ENCODE measurements at regions not wholly inside any gene's neighbourhood (a gene's known extent, or its start where the extent isn't known, plus 50 kb on each side); places are given as distances from the start of the nearest gene placed in this dataset.

DNA sequence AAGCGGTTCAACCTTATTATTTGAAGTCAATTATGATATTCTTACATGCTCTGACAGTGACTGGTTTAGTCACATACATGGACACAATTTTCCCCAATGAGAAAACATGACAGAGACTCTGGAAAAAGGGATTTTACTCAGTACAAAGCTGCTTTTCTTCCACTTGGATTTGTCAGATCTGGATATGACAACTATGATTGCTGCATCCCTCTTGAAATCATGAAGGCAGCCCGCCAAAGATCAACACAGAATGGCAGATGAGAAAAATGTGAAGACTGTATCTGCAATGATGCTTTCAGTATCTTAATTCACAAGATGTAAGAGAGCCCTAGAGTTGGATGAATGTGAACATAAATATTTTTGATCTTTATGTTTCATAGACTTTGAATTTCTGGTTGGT, 439.6 kb downstream of the CDH8 start:
- no peak overlapping the region for H3K27ac ChIP-seq (ENCODE audit: insufficient read depth, low read depth, low read length, poor library complexity, severe bottlenecking)
- no peaks in the 10 kb centered on the region for H3K9me3 ChIP-seq (ENCODE audit: control insufficient read depth, low read length)
- H3K36me3 ChIP-seq (ENCODE audit: control insufficient read depth, insufficient read depth, low read length), result no peaks in the 10 kb centered on the region
- no peaks in the 10 kb centered on the region for H3K27me3 ChIP-seq (ENCODE audit: control insufficient read depth, insufficient read depth, low read length, poor library complexity, severe bottlenecking)
- H3K4me3 ChIP-seq (ENCODE audit: insufficient read depth, low read depth, low read length), result no peak overlapping the region
- no peaks in the 10 kb centered on the region for H3K4me1 ChIP-seq (ENCODE audit: control insufficient read depth, insufficient read depth, low read length)
- WGBS, 2 experiments, result 88 to 98% methylated on average over 2 of the region's 2 CpGs

- Histone ChIP-seq H3K36me3 (ENCODE audit: control insufficient read depth, insufficient read depth, low read length) (no peaks in the 10 kb centered on the region), H3K27me3 (ENCODE audit: control insufficient read depth, insufficient read depth, low read length, poor library complexity, severe bottlenecking) (no peaks in the 10 kb centered on the region), H3K27ac (ENCODE audit: insufficient read depth, low read depth, low read length, poor library complexity, severe bottlenecking) (no peak overlapping the region), H3K9me3 (ENCODE audit: control insufficient read depth, low read length) (no peaks in the 10 kb centered on the region), H3K4me1 (ENCODE audit: control insufficient read depth, insufficient read depth, low read length) (no peaks in the 10 kb centered on the region), H3K4me3 (ENCODE audit: insufficient read depth, low read depth, low read length) (no peak overlapping the region)
- 80 to 91% methylated on average over 2 of the region's 3 CpGs for WGBS, 2 experiments
Measured at GRCh38 chr16:61595605-61596004, 440.6 kb downstream of the CDH8 start.

- Histone ChIP-seq H3K4me3 (ENCODE audit: insufficient read depth, low read depth, low read length) (no peak overlapping the region), H3K4me1 (ENCODE audit: control insufficient read depth, insufficient read depth, low read length) (no peaks in the 10 kb centered on the region), H3K9me3 (ENCODE audit: control insufficient read depth, low read length) (no peaks in the 10 kb centered on the region), H3K27me3 (ENCODE audit: control insufficient read depth, insufficient read depth, low read length, poor library complexity, severe bottlenecking) (no peaks in the 10 kb centered on the region), H3K27ac (ENCODE audit: insufficient read depth, low read depth, low read length, poor library complexity, severe bottlenecking) (no peak overlapping the region), H3K36me3 (ENCODE audit: control insufficient read depth, insufficient read depth, low read length) (no peaks in the 10 kb centered on the region)
- 29 to 42% methylated on average over 1 of the region's 1 CpG for WGBS, 2 experiments
Measured at GRCh38 chr16:61590577-61590976, 445.7 kb downstream of the CDH8 start.

GRCh38 chr16:61587526-61587925, 448.7 kb downstream of the CDH8 start:
- no peak overlapping the region for H3K27ac ChIP-seq (ENCODE audit: insufficient read depth, low read depth, low read length, poor library complexity, severe bottlenecking)
- H3K4me3 ChIP-seq (ENCODE audit: insufficient read depth, low read depth, low read length), result no peak overlapping the region
- H3K36me3 ChIP-seq (ENCODE audit: control insufficient read depth, insufficient read depth, low read length), result no peaks in the 10 kb centered on the region
- 85 to 100% methylated on average over 1 to 2 of the region's 2 CpGs for WGBS, 2 experiments
- H3K27me3 ChIP-seq (ENCODE audit: control insufficient read depth, insufficient read depth, low read length, poor library complexity, severe bottlenecking), result no peaks in the 10 kb centered on the region
- H3K4me1 ChIP-seq (ENCODE audit: control insufficient read depth, insufficient read depth, low read length), result no peaks in the 10 kb centered on the region
- no peaks in the 10 kb centered on the region for H3K9me3 ChIP-seq (ENCODE audit: control insufficient read depth, low read length)

- Histone ChIP-seq H3K4me1 (ENCODE audit: control insufficient read depth, insufficient read depth, low read length) (no peaks in the 10 kb centered on the region), H3K27me3 (ENCODE audit: control insufficient read depth, insufficient read depth, low read length, poor library complexity, severe bottlenecking) (no peaks in the 10 kb centered on the region), H3K36me3 (ENCODE audit: control insufficient read depth, insufficient read depth, low read length) (no peaks in the 10 kb centered on the region), H3K27ac (ENCODE audit: insufficient read depth, low read depth, low read length, poor library complexity, severe bottlenecking) (no peak overlapping the region), H3K9me3 (ENCODE audit: control insufficient read depth, low read length) (no peaks in the 10 kb centered on the region), H3K4me3 (ENCODE audit: insufficient read depth, low read depth, low read length) (no peak overlapping the region)
- 94 to 95% methylated on average over 24 of the region's 24 CpGs for WGBS, 2 experiments
Measured at GRCh38 chr16:61581417-61582046, 454.7 kb downstream of the CDH8 start.

- Histone ChIP-seq H3K4me1 (ENCODE audit: control insufficient read depth, insufficient read depth, low read length) (no peaks in the 10 kb centered on the region), H3K36me3 (ENCODE audit: control insufficient read depth, insufficient read depth, low read length) (no peaks in the 10 kb centered on the region), H3K9me3 (ENCODE audit: control insufficient read depth, low read length) (no peaks in the 10 kb centered on the region), H3K27me3 (ENCODE audit: control insufficient read depth, insufficient read depth, low read length, poor library complexity, severe bottlenecking) (no peaks in the 10 kb centered on the region), H3K27ac (ENCODE audit: insufficient read depth, low read depth, low read length, poor library complexity, severe bottlenecking) (no peak overlapping the region), H3K4me3 (ENCODE audit: insufficient read depth, low read depth, low read length) (no peak overlapping the region)
- WGBS, 2 experiments, result 96% methylated on average over 17 of the region's 17 CpGs
Measured at GRCh38 chr16:61580579-61580978, 455.7 kb downstream of the CDH8 start.

DNA sequence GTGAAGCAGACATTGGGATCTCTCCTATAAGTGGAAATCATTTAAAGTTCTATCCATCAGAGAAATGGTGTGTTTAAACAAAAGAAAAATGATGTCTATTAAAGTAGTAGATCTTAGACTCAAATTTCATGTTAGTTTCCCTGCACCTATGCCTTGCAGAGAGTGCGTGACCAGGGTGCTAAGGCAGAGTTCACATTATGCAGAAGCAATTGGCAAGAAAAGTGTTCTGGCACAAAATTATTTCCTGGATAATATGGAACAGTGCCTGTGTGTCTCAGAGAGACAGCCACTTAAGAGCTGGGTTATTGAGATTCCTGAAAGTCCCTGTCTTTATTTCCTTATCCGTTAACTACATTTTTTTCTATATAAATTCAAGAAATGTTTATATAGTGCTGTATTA, 457.0 kb downstream of the CDH8 start:
- 93 to 100% methylated on average over 1 of the region's 2 CpGs for WGBS, 2 experiments
- Histone ChIP-seq H3K36me3 (ENCODE audit: control insufficient read depth, insufficient read depth, low read length) (no peaks in the 10 kb centered on the region), H3K27me3 (ENCODE audit: control insufficient read depth, insufficient read depth, low read length, poor library complexity, severe bottlenecking) (no peaks in the 10 kb centered on the region), H3K27ac (ENCODE audit: insufficient read depth, low read depth, low read length, poor library complexity, severe bottlenecking) (no peak overlapping the region), H3K4me3 (ENCODE audit: insufficient read depth, low read depth, low read length) (no peak overlapping the region), H3K9me3 (ENCODE audit: control insufficient read depth, low read length) (no peaks in the 10 kb centered on the region), H3K4me1 (ENCODE audit: control insufficient read depth, insufficient read depth, low read length) (no peaks in the 10 kb centered on the region)

DNA sequence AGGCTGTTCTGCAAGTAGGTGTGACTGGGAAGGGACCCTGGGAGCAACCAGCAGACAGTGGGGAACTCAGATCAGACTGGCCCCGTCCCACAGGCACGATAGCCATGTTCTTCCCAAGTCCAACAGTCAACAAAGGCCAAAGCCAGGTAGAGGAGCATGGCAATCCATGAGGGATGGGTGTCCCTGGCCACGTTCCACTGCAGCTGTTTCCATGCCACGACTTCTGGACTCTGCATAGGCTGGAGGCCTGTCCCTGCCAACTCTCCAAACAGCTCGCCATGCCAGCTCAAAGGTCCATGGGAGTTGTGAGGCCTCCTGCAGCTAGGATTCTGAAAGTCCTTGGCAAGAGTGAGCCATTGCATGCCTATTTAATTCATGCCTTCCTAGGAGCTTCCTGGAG, 459.8 kb downstream of the CDH8 start:
- 97% methylated on average over 5 of the region's 5 CpGs for WGBS, 2 experiments
- H3K36me3 ChIP-seq (ENCODE audit: control insufficient read depth, insufficient read depth, low read length), result no peaks in the 10 kb centered on the region
- no peaks in the 10 kb centered on the region for H3K27me3 ChIP-seq (ENCODE audit: control insufficient read depth, insufficient read depth, low read length, poor library complexity, severe bottlenecking)
- H3K9me3 ChIP-seq (ENCODE audit: control insufficient read depth, low read length), result no peaks in the 10 kb centered on the region
- H3K4me1 ChIP-seq (ENCODE audit: control insufficient read depth, insufficient read depth, low read length), result no peaks in the 10 kb centered on the region
- H3K27ac ChIP-seq (ENCODE audit: insufficient read depth, low read depth, low read length, poor library complexity, severe bottlenecking), result no peak overlapping the region
- H3K4me3 ChIP-seq (ENCODE audit: insufficient read depth, low read depth, low read length), result no peak overlapping the region

DNA sequence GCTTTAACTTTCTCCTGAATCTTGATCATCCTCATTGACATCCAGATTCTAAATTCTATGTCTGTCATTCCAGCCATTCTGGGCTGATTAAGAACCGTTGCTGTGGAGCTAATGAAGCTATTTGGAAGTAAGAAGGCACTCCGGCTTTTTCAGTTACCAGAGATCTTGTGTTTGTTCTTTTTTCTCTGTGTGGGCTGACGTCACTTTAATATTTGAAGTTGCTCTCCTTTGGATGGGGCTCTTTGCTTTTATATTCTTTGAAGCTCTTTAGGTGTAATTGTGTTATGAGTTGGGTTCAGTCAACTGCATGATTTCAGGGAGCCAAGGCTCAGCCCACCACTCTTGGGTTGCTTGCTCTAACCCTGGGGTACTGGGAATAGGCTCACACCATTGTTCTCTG, 460.6 kb downstream of the CDH8 start:
- no peak overlapping the region for H3K27ac ChIP-seq (ENCODE audit: insufficient read depth, low read depth, low read length, poor library complexity, severe bottlenecking)
- no peaks in the 10 kb centered on the region for H3K27me3 ChIP-seq (ENCODE audit: control insufficient read depth, insufficient read depth, low read length, poor library complexity, severe bottlenecking)
- no peak overlapping the region for H3K4me3 ChIP-seq (ENCODE audit: insufficient read depth, low read depth, low read length)
- H3K36me3 ChIP-seq (ENCODE audit: control insufficient read depth, insufficient read depth, low read length), result no peaks in the 10 kb centered on the region
- 91 to 97% methylated on average over 3 of the region's 3 CpGs for WGBS, 2 experiments
- H3K9me3 ChIP-seq (ENCODE audit: control insufficient read depth, low read length), result no peaks in the 10 kb centered on the region
- no peaks in the 10 kb centered on the region for H3K4me1 ChIP-seq (ENCODE audit: control insufficient read depth, insufficient read depth, low read length)

DNA sequence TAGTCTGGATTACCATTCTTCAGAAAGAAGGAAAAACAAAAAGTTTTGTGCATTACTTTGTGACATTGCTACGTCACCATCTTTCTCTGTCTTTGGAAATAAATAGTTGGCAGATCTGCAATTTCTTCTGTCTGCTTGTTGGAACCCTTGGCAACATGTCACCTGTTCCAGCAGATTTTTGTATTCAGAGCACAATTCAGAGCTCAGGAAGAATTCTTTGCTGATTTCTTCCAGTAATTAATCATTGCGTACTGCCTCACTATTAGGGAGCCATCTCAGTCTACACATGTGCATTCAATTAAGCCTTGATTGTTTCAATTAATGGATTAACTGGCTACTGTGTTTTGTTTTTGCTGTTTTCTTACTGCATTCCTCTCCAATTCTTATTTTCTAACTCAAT, 467.2 kb downstream of the CDH8 start:
- H3K9me3 ChIP-seq (ENCODE audit: control insufficient read depth, low read length), result no peaks in the 10 kb centered on the region
- WGBS, 2 experiments, result 95 to 100% methylated on average over 1 to 2 of the region's 2 CpGs
- H3K4me3 ChIP-seq (ENCODE audit: insufficient read depth, low read depth, low read length), result no peak overlapping the region
- H3K27me3 ChIP-seq (ENCODE audit: control insufficient read depth, insufficient read depth, low read length, poor library complexity, severe bottlenecking), result no peaks in the 10 kb centered on the region
- H3K27ac ChIP-seq (ENCODE audit: insufficient read depth, low read depth, low read length, poor library complexity, severe bottlenecking), result no peak overlapping the region
- no peaks in the 10 kb centered on the region for H3K4me1 ChIP-seq (ENCODE audit: control insufficient read depth, insufficient read depth, low read length)
- H3K36me3 ChIP-seq (ENCODE audit: control insufficient read depth, insufficient read depth, low read length), result no peaks in the 10 kb centered on the region

DNA sequence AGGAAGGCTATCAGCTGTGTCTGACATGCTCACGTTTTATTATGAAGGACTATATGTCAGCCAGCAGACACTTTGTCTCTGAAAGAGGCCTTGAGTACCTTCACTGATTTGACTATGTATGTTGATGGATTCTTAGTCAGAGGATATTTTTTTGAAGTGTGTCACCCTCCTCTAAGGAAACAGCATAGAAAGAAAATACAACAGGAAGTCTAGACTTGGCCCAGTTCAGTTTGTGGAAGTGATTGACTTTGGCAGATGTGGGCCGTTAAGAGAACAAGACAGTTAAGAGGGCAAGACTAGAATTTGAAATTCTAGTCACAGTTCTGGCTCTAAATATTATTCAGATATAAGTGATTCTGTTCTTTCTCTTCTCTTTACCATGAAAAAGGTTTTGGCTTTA, 471.5 kb downstream of the CDH8 start:
- Histone ChIP-seq H3K36me3 (ENCODE audit: control insufficient read depth, insufficient read depth, low read length) (no peaks in the 10 kb centered on the region), H3K9me3 (ENCODE audit: control insufficient read depth, low read length) (no peaks in the 10 kb centered on the region), H3K4me3 (ENCODE audit: insufficient read depth, low read depth, low read length) (no peak overlapping the region), H3K27ac (ENCODE audit: insufficient read depth, low read depth, low read length, poor library complexity, severe bottlenecking) (no peak overlapping the region), H3K27me3 (ENCODE audit: control insufficient read depth, insufficient read depth, low read length, poor library complexity, severe bottlenecking) (no peaks in the 10 kb centered on the region), H3K4me1 (ENCODE audit: control insufficient read depth, insufficient read depth, low read length) (no peaks in the 10 kb centered on the region)
- 88 to 92% methylated on average over 2 of the region's 2 CpGs for WGBS, 2 experiments
